HG03571 (cell line): ENCODE measurements at regions not wholly inside any gene's neighbourhood (a gene's known extent, or its start where the extent isn't known, plus 50 kb on each side); places are given as distances from the start of the nearest gene placed in this dataset.
"Not testable (repeated sequence)": the region's sequence is repeated elsewhere in the genome, so short reads cannot be mapped to it uniquely, and the experiment has no call there.

Source experiments
- ATAC-seq: cut with Tn5 transposase; IDR thresholded peaks from one replicate; pipeline ENCODE4 v1.9.1; 2021; ENCODE audit not compliant: unreplicated experiment

DNA sequence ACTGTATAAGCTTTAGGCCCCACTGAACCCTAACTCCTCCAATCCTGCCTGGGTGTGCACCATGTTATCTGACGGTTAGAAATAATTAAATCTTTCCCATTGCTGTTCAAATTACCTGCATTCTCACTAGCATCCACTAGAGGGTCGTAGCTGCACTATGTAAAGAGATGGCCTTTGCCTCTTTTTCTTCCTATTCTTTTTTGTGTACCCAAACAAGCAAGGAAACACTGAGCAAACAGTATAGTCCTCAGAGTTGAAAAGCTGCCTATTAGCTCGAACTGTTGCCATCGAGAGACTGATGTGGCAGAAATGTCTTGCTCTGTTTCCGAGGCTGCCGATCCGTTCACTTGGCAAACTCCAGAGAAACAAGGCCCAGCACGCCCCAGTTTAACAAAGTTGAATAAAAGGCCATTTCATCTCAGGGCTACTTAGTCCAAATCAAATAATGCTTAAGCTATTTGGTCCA, 163.8 kb upstream of the TRPM3 start:
- ATAC-seq = peak; percentile 76

GRCh38 chr9:71282116-71282515, 160.7 kb upstream of the TRPM3 start:
- ATAC-seq = not testable (repeated sequence)

DNA sequence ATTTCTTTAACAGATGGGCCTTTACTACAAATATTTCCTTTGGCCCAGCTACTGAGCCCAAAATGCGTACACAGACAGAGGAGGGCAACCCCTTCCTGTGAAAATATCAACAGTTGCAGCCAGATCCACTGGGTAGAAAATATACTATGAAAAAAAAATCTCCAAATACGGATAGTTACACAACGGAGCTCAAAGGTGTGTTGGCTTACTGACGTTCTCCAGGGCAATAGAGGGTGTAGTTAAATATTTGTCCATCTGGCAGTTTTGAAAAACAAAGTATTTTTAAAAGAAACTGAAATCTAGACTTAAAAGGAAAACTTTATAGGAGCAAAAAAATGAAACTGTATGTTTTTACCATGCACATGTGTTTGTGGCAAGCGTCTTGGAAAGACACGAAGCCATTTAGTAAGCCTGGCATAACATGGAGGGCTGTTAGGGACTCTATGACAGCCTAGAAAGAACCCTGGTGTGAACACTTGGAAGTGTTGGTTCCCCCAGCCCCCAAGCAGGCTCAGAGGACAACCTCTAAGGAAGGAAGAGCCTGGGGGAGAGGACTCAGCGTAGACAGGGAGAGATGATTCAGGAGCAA, 157.8 kb upstream of the TRPM3 start:
- no peak for ATAC-seq

GRCh38 chr9:71273613-71274012, 152.2 kb upstream of the TRPM3 start:
- no peak for ATAC-seq

GRCh38 chr9:71271602-71272001, 150.2 kb upstream of the TRPM3 start:
- no peak for ATAC-seq

- ATAC-seq = no peak
Observed at GRCh38 chr9:71270554-71270953, 149.1 kb upstream of the TRPM3 start.

DNA sequence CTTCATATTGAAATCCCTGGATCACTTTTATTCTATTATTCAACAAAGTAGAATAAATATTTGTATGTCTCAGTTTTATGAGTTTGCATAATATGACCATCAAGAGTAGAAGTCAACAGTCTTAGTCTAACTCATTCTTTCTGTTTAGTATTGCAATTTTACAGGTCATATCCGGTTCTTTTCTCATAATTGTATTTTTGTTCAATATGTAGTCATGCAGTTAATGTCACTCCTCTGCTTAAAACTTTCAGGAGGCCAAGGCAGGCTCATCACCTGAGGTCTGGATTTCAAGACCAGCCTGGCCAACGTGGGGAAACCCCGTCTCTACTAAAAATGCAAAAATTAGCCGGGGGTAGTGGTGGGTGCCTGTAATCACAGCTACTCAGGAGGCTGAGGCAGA, 148.4 kb upstream of the TRPM3 start:
- no peak for ATAC-seq

- ATAC-seq = no peak
Observed at GRCh38 chr9:71268871-71269635, 147.6 kb upstream of the TRPM3 start.

DNA sequence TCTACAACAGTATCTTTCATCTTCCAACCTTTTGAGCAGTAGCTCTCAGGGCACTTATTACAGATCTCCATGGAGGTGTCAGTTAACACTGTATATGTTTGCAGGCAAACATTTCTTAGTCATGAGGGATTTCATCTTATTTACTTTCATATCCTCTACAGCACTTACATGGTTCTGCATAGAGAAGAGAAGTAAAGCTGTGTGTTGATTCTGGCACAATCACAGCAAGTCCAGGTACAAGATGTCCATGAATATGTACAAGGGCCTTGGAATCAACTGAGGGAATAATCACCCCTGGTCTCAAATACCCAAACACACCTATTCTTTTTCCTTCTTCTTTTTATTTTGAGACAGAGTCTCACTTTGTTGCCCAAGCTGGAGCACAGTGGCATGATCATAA, 142.0 kb upstream of the TRPM3 start:
- no peak for ATAC-seq

- ATAC-seq = not testable (repeated sequence)
Observed at GRCh38 chr9:71260419-71260818, 139.0 kb upstream of the TRPM3 start.

GRCh38 chr9:71254592-71255277, 133.3 kb upstream of the TRPM3 start:
- ATAC-seq = no peak

- no peak for ATAC-seq
Observed at GRCh38 chr9:71253011-71253410, 131.6 kb upstream of the TRPM3 start.

DNA sequence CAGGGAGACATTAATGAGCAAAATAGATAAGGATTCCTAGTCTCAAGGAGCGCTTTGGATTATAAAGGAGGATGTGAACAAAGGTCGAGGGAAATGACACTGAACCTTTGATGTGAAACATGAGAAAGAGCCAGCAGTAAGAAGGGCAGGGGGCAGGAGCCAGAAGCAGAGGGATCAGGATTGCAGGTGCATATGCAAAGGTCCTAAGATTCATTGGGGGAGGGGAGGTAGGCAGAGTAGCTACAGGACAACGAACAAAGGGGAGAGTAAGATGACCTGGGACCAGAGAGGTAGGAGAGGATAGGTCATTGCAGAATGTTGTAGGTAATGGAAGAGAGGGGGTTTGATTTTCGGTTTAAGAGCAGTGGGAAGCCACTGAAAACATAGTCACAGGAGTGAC, 129.2 kb upstream of the TRPM3 start:
- no peak for ATAC-seq

DNA sequence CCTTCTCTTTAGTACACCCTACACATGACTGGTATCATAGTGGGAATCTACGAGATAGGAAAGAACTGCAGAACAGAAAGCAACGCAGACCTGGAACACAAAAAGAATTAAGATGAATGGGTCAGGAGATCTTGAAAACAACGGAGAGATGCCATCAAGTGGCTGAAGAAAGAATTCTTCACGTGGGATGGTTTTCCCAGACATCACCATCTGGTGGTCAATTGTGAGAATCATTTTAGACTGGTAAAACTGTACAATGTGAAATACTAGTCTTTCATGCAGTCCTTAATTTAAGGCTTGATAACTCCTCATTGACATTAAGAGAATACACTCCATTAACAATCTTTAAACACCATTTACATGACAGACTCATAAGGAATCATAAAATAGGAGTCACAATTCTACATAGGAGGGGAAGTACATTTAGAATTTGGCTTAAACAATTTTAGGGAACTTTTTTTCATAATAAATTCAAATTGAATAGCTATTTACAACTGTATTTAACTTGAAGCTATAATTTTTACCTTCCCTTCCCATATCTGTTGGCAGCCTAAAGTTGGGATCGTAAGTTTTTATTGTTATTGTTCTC, 128.4 kb upstream of the TRPM3 start:
- ATAC-seq = no peak

GRCh38 chr9:71245651-71246050, 124.2 kb upstream of the TRPM3 start:
- no peak for ATAC-seq

GRCh38 chr9:71243951-71244350, 122.5 kb upstream of the TRPM3 start:
- no peak for ATAC-seq

DNA sequence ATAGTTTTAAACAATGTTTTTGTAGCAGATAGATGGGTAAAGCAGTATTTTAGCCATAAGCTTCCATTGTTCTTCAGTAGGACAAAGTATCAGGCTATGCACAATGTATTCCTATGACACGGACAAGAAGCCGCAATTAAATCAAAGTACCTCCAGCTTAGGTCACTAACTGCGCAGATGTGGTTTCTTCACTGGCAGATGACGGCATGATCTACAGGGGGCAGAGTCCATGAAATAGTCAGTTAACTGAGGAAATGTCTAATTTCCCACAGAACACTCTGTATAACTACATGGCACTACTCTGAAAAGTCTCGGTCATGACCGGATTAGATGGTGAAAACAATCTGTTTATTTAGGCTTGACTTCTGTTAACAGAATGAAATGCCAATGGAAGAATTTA, 120.7 kb upstream of the TRPM3 start:
- ATAC-seq = no peak

DNA sequence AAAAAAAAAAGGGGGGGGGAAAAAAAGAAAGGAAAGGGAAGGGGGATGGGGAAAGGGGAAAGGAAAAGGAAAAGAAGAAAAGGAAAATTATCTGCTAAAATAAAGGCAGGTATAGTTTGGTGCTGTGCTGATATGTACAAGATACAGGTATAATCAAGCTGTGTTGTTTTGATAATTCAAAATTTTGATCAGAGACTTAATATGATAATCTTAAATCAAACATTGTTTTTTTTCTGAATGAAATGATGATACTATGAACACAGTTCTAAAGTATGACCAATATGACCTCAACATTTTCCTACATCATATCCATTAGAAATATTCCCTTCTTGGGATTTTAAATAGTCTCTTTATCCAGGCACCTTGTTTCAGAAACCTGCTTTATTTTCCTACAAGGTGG, 115.6 kb upstream of the TRPM3 start:
- ATAC-seq = no peak

- ATAC-seq = no peak
Observed at GRCh38 chr9:71233646-71234045, 112.2 kb upstream of the TRPM3 start.

DNA sequence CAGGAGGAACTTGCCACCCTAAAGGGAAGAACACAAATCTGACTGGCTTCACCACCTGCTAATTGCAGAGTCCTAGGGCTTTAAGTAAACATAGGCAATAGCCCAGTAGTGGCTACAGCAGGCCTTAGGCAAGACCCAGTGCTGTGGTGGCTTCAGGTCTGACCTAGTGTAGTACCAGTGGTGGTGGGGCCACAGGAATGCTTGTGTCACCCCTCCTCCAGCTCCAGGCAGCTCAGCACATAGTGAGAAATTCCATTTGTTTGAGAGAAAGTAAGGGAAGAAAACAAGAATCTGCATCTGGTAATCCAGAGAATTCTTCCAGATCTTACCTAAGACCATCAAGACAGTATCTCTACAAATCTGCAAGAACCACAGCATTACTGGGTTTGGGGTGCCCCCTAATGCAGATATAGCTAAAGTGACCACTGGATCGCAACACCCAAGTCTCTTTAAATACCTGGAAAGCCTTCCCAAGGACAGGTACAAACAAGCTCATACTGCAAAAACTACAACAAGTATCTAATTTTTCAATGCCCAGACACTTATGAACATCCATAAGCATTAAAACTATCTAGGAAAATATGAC, 102.6 kb upstream of the TRPM3 start:
- ATAC-seq = no peak

- no peak for ATAC-seq
Observed at GRCh38 chr9:71218774-71219173, 97.4 kb upstream of the TRPM3 start.
